Sigmoid colon (tissue), 6 donors: ENCODE measurements at regions not wholly inside any gene's neighbourhood (a gene's known extent, or its start where the extent isn't known, plus 50 kb on each side); places are given as distances from the start of the nearest gene placed in this dataset.
"Not testable (repeated sequence)": the region's sequence is repeated elsewhere in the genome, so short reads cannot be mapped to it uniquely, and the experiment has no call there.

Experiments
- DNase-seq: peaks from one replicate; pipeline ENCODE4 v3.0.0-alpha.2; 2019
- H3K27ac ChIP-seq, 4 donors: fragments of 200-600 bp; sonication (generic); one replicate each; pipeline ENCODE4 v1.5.1; 2016 to 2019; ENCODE audit warnings: mild to moderate bottlenecking in 1 of 4
- H3K27me3 ChIP-seq, 3 donors: fragments of 200-600 bp; sonication (generic); one replicate each; pipeline ENCODE4 v1.5.1; 2019; ENCODE audit warnings: mild to moderate bottlenecking in 1 of 3
- H3K36me3 ChIP-seq, 4 donors: fragments of 200-600 bp; sonication (generic); one replicate each; pipeline ENCODE4 v1.5.1; 2016 to 2019
- H3K4me1 ChIP-seq, 4 donors: fragments of 200-600 bp; sonication (generic); one replicate each; pipeline ENCODE4 v1.5.1; 2017 to 2019
- H3K4me3 ChIP-seq, 4 donors: fragments of 200-600 bp; sonication (generic); one replicate each; pipeline ENCODE4 v1.5.1; 2017 to 2019; ENCODE audit warnings: mild to moderate bottlenecking in 2 of 4, moderate library complexity in 1 of 4
- H3K9me3 ChIP-seq, 4 donors: fragments of 200-600 bp in 3 of 4; sonication (generic) in 3 of 4; one replicate each; pipeline versions ENCODE4 v1.5.1 to v1.6.1; 2013 to 2019
- EP300 ChIP-seq, 4 donors: sonication (generic); formaldehyde crosslinking; IDR thresholded peaks; one replicate each; pipeline ENCODE4 v1.6.1; 2017; ENCODE audit warnings: antibody characterized with exemption in 4 of 4
- POLR2A ChIP-seq, 2 donors: fragments of 450-650 bp; IDR thresholded peaks; one replicate each; pipeline ENCODE4 v1.6.1; 2016; ENCODE audit warnings: antibody characterized with exemption in 2 of 2, mild to moderate bottlenecking in 2 of 2, moderate library complexity in 2 of 2
- POLR2AphosphoS5 ChIP-seq, 4 donors: sonication (generic); formaldehyde crosslinking; IDR thresholded peaks; one replicate each; pipeline ENCODE4 v1.6.1; 2017; ENCODE audit warnings: antibody characterized with exemption in 4 of 4
- WGBS, 2 donors: extraction: QIAGEN DNeasy Blood & Tissue Kit; methylation state at CpG; one replicate each; pipeline ENCODE4 v1.1.7; 2013; 5-methylcytosine and 5-hydroxymethylcytosine counted together
- intact Hi-C: fragments of 100-400 bp; cut with DNase I; formaldehyde crosslinking; loops from one replicate; pipeline ENCODE4 v1.15.1; 2023
- TF ChIP-seq, protein P1 (sequence below), 4 experiments: fragments of 450-650 bp in 3 of 4; fragments of 200-600 bp in 1 of 4; IDR thresholded peaks; one replicate each; pipeline ENCODE4 v1.5.1; 2016 to 2019; ENCODE audit warnings: antibody characterized with exemption in 4 of 4, mild to moderate bottlenecking in 3 of 4, moderate library complexity in 2 of 4
- donor health status: healthy with polysubstance abuse.
- donor health status: healthy.

DNA sequence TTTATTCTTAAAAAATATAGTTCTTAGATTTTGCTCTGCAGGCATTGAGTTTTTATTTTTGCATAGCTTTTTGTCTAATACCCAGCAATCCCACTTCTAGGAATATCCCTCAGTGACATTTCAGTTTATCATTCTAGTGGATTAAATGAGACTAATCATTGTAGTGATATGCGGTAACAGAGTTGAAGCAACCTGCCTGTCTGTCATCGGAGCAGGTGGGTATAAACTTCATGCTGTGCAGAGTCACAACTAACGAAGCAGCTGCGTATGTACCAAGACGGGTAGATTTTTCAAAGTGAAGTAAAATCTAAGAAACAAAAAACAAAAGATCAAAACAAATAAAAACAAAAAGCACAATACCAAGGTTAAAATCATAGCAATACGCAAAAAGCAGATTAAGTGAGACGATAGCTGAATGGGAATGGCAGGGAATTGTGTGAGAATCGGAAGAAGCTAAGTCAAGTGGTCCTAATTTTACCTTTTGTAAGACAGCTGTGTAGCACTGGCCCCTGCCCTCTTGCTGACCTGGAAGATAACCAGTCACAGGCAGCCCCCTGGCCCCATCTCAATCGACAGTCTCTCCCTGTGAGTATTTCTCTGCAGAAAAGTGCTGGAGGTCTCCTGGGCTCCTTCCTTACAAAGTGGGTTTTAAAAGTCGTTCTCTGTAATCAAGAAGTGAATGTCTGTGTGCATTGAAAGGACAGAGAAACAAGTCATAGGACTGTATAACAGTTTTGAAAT lies 169.2 kb downstream of the OR2B2 start:
- no peak for DNase-seq
- no peak overlapping the region for H3K27ac ChIP-seq
- no peaks in the 10 kb centered on the region for H3K4me1 ChIP-seq
- H3K4me3 ChIP-seq: no peak overlapping the region
- intact Hi-C loops: no loop called here
- no peaks in the 10 kb centered on the region for H3K9me3 ChIP-seq
- peaks cover 0 to 43% (median 14%) of the 10 kb centered on the region in 3 donors for H3K27me3 ChIP-seq
- TF ChIP-seq POLR2A (IDR thresholded peaks at IDR 0.05): no peak
- TF ChIP-seq POLR2AphosphoS5 (IDR thresholded peaks at IDR 0.05): no peak
- TF ChIP-seq, protein P1, sequence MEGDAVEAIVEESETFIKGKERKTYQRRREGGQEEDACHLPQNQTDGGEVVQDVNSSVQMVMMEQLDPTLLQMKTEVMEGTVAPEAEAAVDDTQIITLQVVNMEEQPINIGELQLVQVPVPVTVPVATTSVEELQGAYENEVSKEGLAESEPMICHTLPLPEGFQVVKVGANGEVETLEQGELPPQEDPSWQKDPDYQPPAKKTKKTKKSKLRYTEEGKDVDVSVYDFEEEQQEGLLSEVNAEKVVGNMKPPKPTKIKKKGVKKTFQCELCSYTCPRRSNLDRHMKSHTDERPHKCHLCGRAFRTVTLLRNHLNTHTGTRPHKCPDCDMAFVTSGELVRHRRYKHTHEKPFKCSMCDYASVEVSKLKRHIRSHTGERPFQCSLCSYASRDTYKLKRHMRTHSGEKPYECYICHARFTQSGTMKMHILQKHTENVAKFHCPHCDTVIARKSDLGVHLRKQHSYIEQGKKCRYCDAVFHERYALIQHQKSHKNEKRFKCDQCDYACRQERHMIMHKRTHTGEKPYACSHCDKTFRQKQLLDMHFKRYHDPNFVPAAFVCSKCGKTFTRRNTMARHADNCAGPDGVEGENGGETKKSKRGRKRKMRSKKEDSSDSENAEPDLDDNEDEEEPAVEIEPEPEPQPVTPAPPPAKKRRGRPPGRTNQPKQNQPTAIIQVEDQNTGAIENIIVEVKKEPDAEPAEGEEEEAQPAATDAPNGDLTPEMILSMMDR (IDR thresholded peaks at IDR 0.05): no peak
- no peak for TF ChIP-seq EP300 (IDR thresholded peaks at IDR 0.05)
- H3K36me3 ChIP-seq: no peaks in the 10 kb centered on the region
- 61 to 70% methylated on average over 10 of the region's 10 CpGs for WGBS, 2 donors

DNA sequence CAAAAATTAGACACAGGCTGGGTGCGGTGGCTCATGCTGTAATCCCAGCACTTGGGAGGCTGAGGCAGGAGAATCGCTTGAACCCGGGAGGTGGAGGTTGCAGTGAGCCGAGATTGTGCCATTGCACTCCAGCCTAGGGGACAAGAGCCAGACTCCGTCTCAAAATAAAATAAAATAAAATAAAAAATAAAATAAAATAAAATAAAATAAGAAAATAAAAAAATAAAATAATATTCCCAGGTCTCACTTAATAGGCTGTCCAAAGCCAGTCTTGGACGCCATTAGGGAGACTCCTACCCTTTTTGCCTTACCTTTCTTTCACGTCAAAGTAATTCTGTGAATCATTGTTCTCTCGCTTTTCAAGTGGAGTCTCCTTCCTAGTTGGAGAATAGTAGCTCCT lies 172.3 kb downstream of the OR2B2 start:
- intact Hi-C loops, H3K4me3 ChIP-seq, H3K27ac ChIP-seq, H3K9me3 ChIP-seq, H3K36me3 ChIP-seq, DNase-seq, H3K4me1 ChIP-seq: not testable (repeated sequence)
- 95 to 96% methylated on average over 8 of the region's 8 CpGs for WGBS, 2 donors
- H3K27me3 ChIP-seq: peaks cover 0 to 36% (median 10%) of the 10 kb centered on the region in 3 donors

DNA sequence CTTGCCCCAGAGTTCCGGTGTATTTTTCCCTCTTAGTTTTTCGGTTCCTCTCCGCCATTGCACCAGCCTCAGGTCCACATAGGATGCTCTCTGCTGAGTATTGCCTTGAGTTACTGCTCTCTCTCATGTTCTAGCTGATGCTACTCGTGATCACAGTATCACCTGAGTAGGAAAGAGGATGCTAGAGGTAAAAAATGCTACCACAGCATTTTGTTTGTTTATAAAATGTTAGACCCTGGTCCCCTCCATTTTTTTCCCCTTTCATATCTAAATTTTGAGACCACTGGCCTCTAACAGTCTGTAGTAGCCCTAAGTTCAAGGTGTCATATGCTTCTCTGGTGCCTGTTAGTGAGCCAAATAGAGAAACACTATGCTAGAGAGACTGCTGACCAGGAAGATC lies 175.5 kb downstream of the OR2B2 start:
- H3K27me3 ChIP-seq: peaks cover 0 to 22% (median 4%) of the 10 kb centered on the region in 3 donors
- no peaks in the 10 kb centered on the region for H3K9me3 ChIP-seq
- H3K27ac ChIP-seq: no peak overlapping the region
- no peaks in the 10 kb centered on the region for H3K4me1 ChIP-seq
- H3K4me3 ChIP-seq: no peak overlapping the region
- no peak for DNase-seq
- WGBS, 2 donors: 94 to 95% methylated on average over 4 of the region's 4 CpGs
- H3K36me3 ChIP-seq: no peaks in the 10 kb centered on the region
- intact Hi-C loops: no loop called here
- TF ChIP-seq, protein P1 (IDR thresholded peaks at IDR 0.05): no peak
- TF ChIP-seq EP300 (IDR thresholded peaks at IDR 0.05) (no peak), POLR2AphosphoS5 (IDR thresholded peaks at IDR 0.05) (no peak), POLR2A (IDR thresholded peaks at IDR 0.05) (no peak)

DNA sequence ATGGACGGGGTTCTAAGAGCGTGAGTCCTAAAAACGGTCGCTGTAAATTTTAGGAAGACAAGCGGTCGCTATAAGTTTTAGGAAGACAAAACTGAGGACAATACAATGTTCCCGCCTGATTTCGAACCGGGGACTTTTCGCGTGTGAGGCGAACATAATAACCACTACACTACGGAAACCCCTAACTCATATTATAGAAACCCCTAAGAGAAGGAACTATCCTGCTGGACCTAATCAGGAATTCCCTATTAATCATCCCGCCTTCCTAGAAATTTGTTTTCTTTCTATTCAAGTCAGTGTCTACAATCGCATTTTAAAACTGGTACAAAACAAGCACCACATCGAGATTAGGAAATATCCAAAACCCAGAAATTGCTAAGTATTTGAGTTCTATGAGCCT lies 183.8 kb downstream of the OR2B2 start:
- Histone ChIP-seq H3K36me3 (no peaks in the 10 kb centered on the region), H3K9me3 (no peaks in the 10 kb centered on the region), H3K4me1 (no peaks in the 10 kb centered on the region), H3K27ac (no peak overlapping the region), H3K4me3 (no peak overlapping the region), H3K27me3 (peaks cover 0 to 10% (median 4%) of the 10 kb centered on the region in 3 donors)
- 85 to 89% methylated on average over 16 of the region's 16 CpGs for WGBS, 2 donors
- no peak for TF ChIP-seq POLR2AphosphoS5 (IDR thresholded peaks at IDR 0.05)
- no peak for TF ChIP-seq EP300 (IDR thresholded peaks at IDR 0.05)
- TF ChIP-seq, protein P1 (IDR thresholded peaks at IDR 0.05): no peak
- no peak for TF ChIP-seq POLR2A (IDR thresholded peaks at IDR 0.05)
- intact Hi-C loops: no loop called here
- no peak for DNase-seq

DNA sequence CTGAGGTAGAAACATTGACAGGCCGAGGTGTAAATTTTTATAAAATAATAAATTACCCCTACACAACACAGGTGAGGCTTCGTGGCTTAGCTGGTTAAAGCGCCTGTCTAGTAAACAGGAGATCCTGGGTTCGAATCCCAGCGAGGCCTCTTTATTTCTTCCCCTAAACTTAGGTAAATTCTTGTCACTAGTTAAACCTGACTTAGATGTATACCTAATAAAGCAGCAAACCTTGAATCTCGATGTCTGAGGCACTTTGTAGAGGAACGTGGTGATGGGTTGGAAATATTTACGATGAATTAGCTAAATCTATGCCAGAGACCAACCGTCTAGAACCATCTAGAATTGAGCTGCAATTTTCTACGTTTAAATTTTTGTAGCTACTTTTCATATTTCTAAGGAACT lies 185.6 kb downstream of the OR2B2 start:
- Histone ChIP-seq H3K9me3 (no peaks in the 10 kb centered on the region), H3K27ac (no peak overlapping the region), H3K27me3 (peaks cover 0 to 11% (median 0%) of the 10 kb centered on the region in 3 donors), H3K36me3 (no peaks in the 10 kb centered on the region), H3K4me3 (no peak overlapping the region), H3K4me1 (no peaks in the 10 kb centered on the region)
- no peak for DNase-seq
- 65 to 73% methylated on average over 10 of the region's 10 CpGs for WGBS, 2 donors
- intact Hi-C loops: no loop called here
- TF ChIP-seq POLR2AphosphoS5 (IDR thresholded peaks at IDR 0.05) (no peak), POLR2A (IDR thresholded peaks at IDR 0.05) (no peak), EP300 (IDR thresholded peaks at IDR 0.05) (no peak)
- TF ChIP-seq, protein P1 (IDR thresholded peaks at IDR 0.05): no peak
